ENCODE measurements at regions not wholly inside any gene's neighbourhood (a gene's known extent, or its start where the extent isn't known, plus 50 kb on each side); places are given as distances from the start of the nearest gene placed in this dataset.

GRCh38 chr12:92546259-92546634 lies 156.5 kb upstream of the PLEKHG7 start:
- Histone ChIP-seq H3K4me2 (ENCODE audit: low read length) (no peak overlapping the region), H3K27me3 (ENCODE audit: low read length) (no peaks in the 10 kb centered on the region), H3K9ac (ENCODE audit: low read length) (no peak overlapping the region), H3K79me2 (ENCODE audit: low read length) (no peaks in the 10 kb centered on the region), H2AFZ (ENCODE audit: low read length) (no peak overlapping the region), H3K4me1 (ENCODE audit: insufficient read depth, low read length) (peaks cover 16% of the 10 kb centered on the region), H3K4me3 (ENCODE audit: low read length) (no peak overlapping the region), H4K20me1 (ENCODE audit: low read length) (no peaks in the 10 kb centered on the region), H3K27ac (ENCODE audit: low read length) (no peak overlapping the region), H3K9me3 (ENCODE audit: low read length) (no peaks in the 10 kb centered on the region), H3K9me2 (replicated peaks; ENCODE audit: low read length) (no peaks in the 10 kb centered on the region), H3K36me3 (ENCODE audit: low read depth, low read length) (no peaks in the 10 kb centered on the region), H3F3A (ENCODE audit: low read length, unreplicated experiment) (no peaks in the 10 kb centered on the region)
- TF ChIP-seq CTCF (conservative IDR thresholded peaks at IDR 0.05; ENCODE audit: low read depth, low read length) = no peak
- no peak for TF ChIP-seq EZH2 (IDR thresholded peaks at IDR 0.05; ENCODE audit: low read length, unreplicated experiment)
- TF ChIP-seq EZH2phosphoT487 (IDR thresholded peaks at IDR 0.05; ENCODE audit: borderline replicate concordance, low read length) = no peak
- intact Hi-C loops (cut with micrococcal nuclease) = no loop called here
- BruUV-seq (replicated peaks) = no TSS peak
- DNase-seq = no peak
- ChIA-PET POLR2A (ENCODE audit: unreplicated experiment) (no interaction called here), CTCF (no interaction called here)
- no peak for ATAC-seq

GRCh38 chr12:92544322-92544721 lies 158.5 kb upstream of the PLEKHG7 start:
- Histone ChIP-seq H3K9me2 (replicated peaks; ENCODE audit: low read length) (no peaks in the 10 kb centered on the region), H3K4me1 (ENCODE audit: insufficient read depth, low read length) (peaks cover 27% of the 10 kb centered on the region), H3K9me3 (ENCODE audit: low read length) (no peaks in the 10 kb centered on the region), H3K36me3 (ENCODE audit: low read depth, low read length) (no peaks in the 10 kb centered on the region), H3K4me2 (ENCODE audit: low read length) (no peak overlapping the region; the same call in 1 of the 2 replicates), H3K27me3 (ENCODE audit: low read length) (no peaks in the 10 kb centered on the region), H3F3A (ENCODE audit: low read length, unreplicated experiment) (no peaks in the 10 kb centered on the region), H3K27ac (ENCODE audit: low read length) (no peak overlapping the region), H3K4me3 (ENCODE audit: low read length) (no peak overlapping the region), H2AFZ (ENCODE audit: low read length) (no peak overlapping the region), H3K9ac (ENCODE audit: low read length) (no peak overlapping the region), H3K79me2 (ENCODE audit: low read length) (no peaks in the 10 kb centered on the region), H4K20me1 (ENCODE audit: low read length) (no peaks in the 10 kb centered on the region)
- no peak for DNase-seq
- no TSS peak for BruUV-seq (replicated peaks)
- TF ChIP-seq CTCF (conservative IDR thresholded peaks at IDR 0.05; ENCODE audit: low read depth, low read length) (no peak), EZH2phosphoT487 (IDR thresholded peaks at IDR 0.05; ENCODE audit: borderline replicate concordance, low read length) (no peak), EZH2 (IDR thresholded peaks at IDR 0.05; ENCODE audit: low read length, unreplicated experiment) (no peak)
- intact Hi-C loops (cut with micrococcal nuclease) = no loop called here
- ChIA-PET CTCF (no interaction called here), POLR2A (ENCODE audit: unreplicated experiment) (interaction anchor here (0.7 kb wide), 1 partner anchor 26 kb away, joined by 11 read pairs; no protein-coding TSS in a partner anchor)
- ATAC-seq = no peak

- Histone ChIP-seq H2AFZ (ENCODE audit: low read length) (0 out of 2 replicates have a peak overlapping the region, but pooled peaks have one; percentile 51), H3K9ac (ENCODE audit: low read length) (no peak overlapping the region), H3K4me1 (ENCODE audit: insufficient read depth, low read length) (peaks cover 32% of the 10 kb centered on the region), H3K9me3 (ENCODE audit: low read length) (no peaks in the 10 kb centered on the region), H3K27ac (ENCODE audit: low read length) (0 out of 2 replicates have a peak overlapping the region, but pooled peaks have one; percentile 16), H3K4me3 (ENCODE audit: low read length) (no peak overlapping the region), H3K9me2 (replicated peaks; ENCODE audit: low read length) (no peaks in the 10 kb centered on the region), H3F3A (ENCODE audit: low read length, unreplicated experiment) (no peaks in the 10 kb centered on the region), H3K79me2 (ENCODE audit: low read length) (no peaks in the 10 kb centered on the region), H3K4me2 (ENCODE audit: low read length) (peak overlapping the region; percentile 44), H3K36me3 (ENCODE audit: low read depth, low read length) (no peaks in the 10 kb centered on the region), H4K20me1 (ENCODE audit: low read length) (no peaks in the 10 kb centered on the region), H3K27me3 (ENCODE audit: low read length) (no peaks in the 10 kb centered on the region)
- ChIA-PET POLR2A (ENCODE audit: unreplicated experiment) (interaction anchor here (0.7 kb wide), 1 partner anchor 27 kb away, joined by 11 read pairs; no protein-coding TSS in a partner anchor), CTCF (no interaction called here)
- BruUV-seq (replicated peaks) = no TSS peak
- DNase-seq (peak; percentile 8), ATAC-seq (no peak)
- intact Hi-C loops (cut with micrococcal nuclease) = no loop called here
- no peak for TF ChIP-seq CTCF (conservative IDR thresholded peaks at IDR 0.05; ENCODE audit: low read depth, low read length)
- TF ChIP-seq EZH2phosphoT487 (IDR thresholded peaks at IDR 0.05; ENCODE audit: borderline replicate concordance, low read length) = no peak
- no peak for TF ChIP-seq EZH2 (IDR thresholded peaks at IDR 0.05; ENCODE audit: low read length, unreplicated experiment)
Measured at GRCh38 chr12:92543840-92544239, 158.9 kb upstream of the PLEKHG7 start.
